GM18907 (cell line): ENCODE measurements at regions not wholly inside any gene's neighbourhood (a gene's known extent, or its start where the extent isn't known, plus 50 kb on each side); places are given as distances from the start of the nearest gene placed in this dataset.

Experiments
- ATAC-seq: cut with Tn5 transposase; IDR thresholded peaks from one replicate; pipeline ENCODE4 v1.9.1; 2021; ENCODE audit warnings: mild to moderate bottlenecking, moderate library complexity; ENCODE audit not compliant: unreplicated experiment

- ATAC-seq = no peak
Observed at GRCh38 chr6:120648713-120649112, 685.6 kb downstream of the TBC1D32 start.

- ATAC-seq = no peak
Observed at GRCh38 chr6:120646101-120646500, 688.2 kb downstream of the TBC1D32 start.

GRCh38 chr6:120632975-120633374, 701.3 kb downstream of the TBC1D32 start:
- no peak for ATAC-seq

GRCh38 chr6:120627612-120628011, 706.7 kb downstream of the TBC1D32 start:
- no peak for ATAC-seq

GRCh38 chr6:120622127-120622631, 712.1 kb downstream of the TBC1D32 start:
- ATAC-seq = no peak

- ATAC-seq = no peak
Observed at GRCh38 chr6:120620900-120621299, 713.4 kb downstream of the TBC1D32 start.

- no peak for ATAC-seq
Observed at GRCh38 chr6:120615238-120615637, 719.0 kb downstream of the TBC1D32 start.

GRCh38 chr6:120614723-120615122, 719.6 kb downstream of the TBC1D32 start:
- no peak for ATAC-seq

GRCh38 chr6:120608826-120609225, 725.5 kb downstream of the TBC1D32 start:
- no peak for ATAC-seq

- ATAC-seq = no peak
Observed at GRCh38 chr6:120606743-120607142, 727.5 kb downstream of the TBC1D32 start.

- ATAC-seq = no peak
Observed at GRCh38 chr6:120604510-120604909, 729.8 kb downstream of the TBC1D32 start.

GRCh38 chr6:120590611-120591010, 743.7 kb downstream of the TBC1D32 start:
- no peak for ATAC-seq

GRCh38 chr6:120588424-120588823, 745.9 kb downstream of the TBC1D32 start:
- no peak for ATAC-seq

- ATAC-seq = no peak
Observed at GRCh38 chr6:120587381-120587780, 746.9 kb downstream of the TBC1D32 start.

GRCh38 chr6:120584111-120584760, 750.0 kb downstream of the TBC1D32 start:
- no peak for ATAC-seq

- ATAC-seq = no peak
Observed at GRCh38 chr6:120576061-120576460, 758.2 kb downstream of the TBC1D32 start.

- ATAC-seq = no peak
Observed at GRCh38 chr6:120569714-120570113, 764.6 kb downstream of the TBC1D32 start.

GRCh38 chr6:120564779-120565178, 769.5 kb downstream of the TBC1D32 start:
- no peak for ATAC-seq

- ATAC-seq = no peak
Observed at GRCh38 chr6:120558294-120558693, 776.0 kb downstream of the TBC1D32 start.

GRCh38 chr6:120557554-120557953, 776.7 kb downstream of the TBC1D32 start:
- no peak for ATAC-seq

- ATAC-seq = no peak
Observed at GRCh38 chr6:120556491-120556890, 777.8 kb downstream of the TBC1D32 start.

GRCh38 chr6:120553353-120553752, 780.9 kb downstream of the TBC1D32 start:
- no peak for ATAC-seq

- no peak for ATAC-seq
Observed at GRCh38 chr6:120545353-120545752, 788.9 kb downstream of the TBC1D32 start.
